ENCODE measurements at regions not wholly inside any gene's neighbourhood (a gene's known extent, or its start where the extent isn't known, plus 50 kb on each side); places are given as distances from the start of the nearest gene placed in this dataset.

DNA sequence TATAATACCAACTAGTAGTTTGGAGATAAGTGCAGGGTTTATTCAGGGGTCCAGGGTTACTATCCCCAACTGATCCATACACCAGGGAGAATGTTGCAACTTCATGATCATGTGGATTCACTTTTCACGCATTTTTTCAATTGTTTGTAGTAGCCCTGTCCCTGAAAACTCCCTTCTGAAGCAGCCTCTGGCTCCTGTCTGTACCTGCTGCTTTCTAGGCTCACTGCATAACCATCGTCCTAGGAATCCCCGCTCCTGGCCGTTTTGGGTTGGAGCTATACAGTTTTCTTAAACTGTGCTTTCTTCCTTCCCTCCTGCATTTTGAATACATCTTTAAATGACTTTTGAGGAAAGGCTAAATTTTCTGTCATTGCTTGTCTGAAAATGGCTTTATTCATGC, 154.1 kb downstream of the SDHAF3 start:
- Histone ChIP-seq H2AFZ (no peak overlapping the region), H3K4me1 (ENCODE audit: insufficient read depth) (no peaks in the 10 kb centered on the region), H3K27ac (no peak overlapping the region), H3K4me2 (no peak overlapping the region), H4K20me1 (ENCODE audit: insufficient read depth, poor library complexity, severe bottlenecking) (no peaks in the 10 kb centered on the region), H3K4me3 (no peak overlapping the region), H3K79me2 (no peaks in the 10 kb centered on the region), H3K27me3 (no peaks in the 10 kb centered on the region), H3K9me2 (replicated peaks; ENCODE audit: insufficient read depth) (no peaks in the 10 kb centered on the region), H3K9me3 (ENCODE audit: low read depth) (no peaks in the 10 kb centered on the region), H3K36me3 (replicated peaks; ENCODE audit: insufficient read depth, low read depth) (no peaks in the 10 kb centered on the region)
- WGBS (ENCODE audit: low lambda C conversion rate, missing lambda C conversion rate), result 82% methylated on average over 4 of the region's 4 CpGs
- no peak for DNase-seq (ENCODE audit: low spot score)
- TF ChIP-seq EZH2 (IDR thresholded peaks at IDR 0.05; ENCODE audit: borderline replicate concordance), result no peak
- TF ChIP-seq, protein P1, sequence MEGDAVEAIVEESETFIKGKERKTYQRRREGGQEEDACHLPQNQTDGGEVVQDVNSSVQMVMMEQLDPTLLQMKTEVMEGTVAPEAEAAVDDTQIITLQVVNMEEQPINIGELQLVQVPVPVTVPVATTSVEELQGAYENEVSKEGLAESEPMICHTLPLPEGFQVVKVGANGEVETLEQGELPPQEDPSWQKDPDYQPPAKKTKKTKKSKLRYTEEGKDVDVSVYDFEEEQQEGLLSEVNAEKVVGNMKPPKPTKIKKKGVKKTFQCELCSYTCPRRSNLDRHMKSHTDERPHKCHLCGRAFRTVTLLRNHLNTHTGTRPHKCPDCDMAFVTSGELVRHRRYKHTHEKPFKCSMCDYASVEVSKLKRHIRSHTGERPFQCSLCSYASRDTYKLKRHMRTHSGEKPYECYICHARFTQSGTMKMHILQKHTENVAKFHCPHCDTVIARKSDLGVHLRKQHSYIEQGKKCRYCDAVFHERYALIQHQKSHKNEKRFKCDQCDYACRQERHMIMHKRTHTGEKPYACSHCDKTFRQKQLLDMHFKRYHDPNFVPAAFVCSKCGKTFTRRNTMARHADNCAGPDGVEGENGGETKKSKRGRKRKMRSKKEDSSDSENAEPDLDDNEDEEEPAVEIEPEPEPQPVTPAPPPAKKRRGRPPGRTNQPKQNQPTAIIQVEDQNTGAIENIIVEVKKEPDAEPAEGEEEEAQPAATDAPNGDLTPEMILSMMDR (IDR thresholded peaks at IDR 0.05; ENCODE audit: poor library complexity), result no peak

DNA sequence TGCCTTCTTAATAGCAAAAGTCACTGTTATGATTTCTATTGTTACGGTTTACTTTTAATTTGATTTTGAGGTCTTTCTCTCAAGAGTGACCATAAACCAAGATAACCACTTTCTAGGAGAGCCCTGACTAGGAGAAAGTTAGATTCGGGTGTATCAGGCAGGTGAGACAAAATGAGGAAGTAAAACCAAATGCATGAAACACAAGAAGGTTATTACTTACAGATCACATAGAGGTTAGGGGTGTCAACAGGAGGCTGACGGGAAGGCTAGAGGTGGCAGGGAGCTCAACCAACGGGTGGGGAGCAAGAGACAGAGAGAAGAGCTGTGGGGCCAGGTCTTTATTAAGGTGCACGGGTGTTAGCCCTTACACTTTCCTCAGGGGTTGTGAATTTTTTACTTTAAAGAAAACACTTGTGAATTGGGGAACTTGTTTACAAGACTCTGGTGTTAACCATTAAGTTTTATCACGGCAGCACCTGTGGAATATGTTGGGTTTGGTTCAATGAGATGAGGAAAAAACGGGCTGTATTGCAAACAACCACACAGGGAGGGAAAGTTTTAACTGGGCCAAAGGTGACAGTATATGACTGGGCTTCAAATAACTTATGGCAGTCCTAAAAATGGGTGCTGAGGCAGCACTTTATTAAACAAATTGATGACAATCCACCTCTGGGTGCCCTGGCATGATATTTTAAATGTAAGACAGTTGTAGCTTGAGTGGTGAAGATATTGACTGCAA, 154.9 kb downstream of the SDHAF3 start:
- DNase-seq (ENCODE audit: low spot score), result no peak
- H3K27ac ChIP-seq, result no peak overlapping the region

GRCh38 chr7:97275475-97275874, 158.0 kb downstream of the SDHAF3 start:
- WGBS (ENCODE audit: low lambda C conversion rate, missing lambda C conversion rate), result 57% methylated on average over 2 of the region's 2 CpGs

More for the DNA sequence above, 154.9 kb downstream of the SDHAF3 start:
- Histone ChIP-seq H3K79me2 (no peaks in the 10 kb centered on the region), H3K9me3 (ENCODE audit: low read depth) (no peaks in the 10 kb centered on the region), H3K27me3 (no peaks in the 10 kb centered on the region), H3K4me3 (no peak overlapping the region), H3K4me2 (no peak overlapping the region), H3K36me3 (replicated peaks; ENCODE audit: insufficient read depth, low read depth) (no peaks in the 10 kb centered on the region), H4K20me1 (ENCODE audit: insufficient read depth, poor library complexity, severe bottlenecking) (no peaks in the 10 kb centered on the region), H3K4me1 (ENCODE audit: insufficient read depth) (no peaks in the 10 kb centered on the region), H2AFZ (no peak overlapping the region), H3K9me2 (replicated peaks; ENCODE audit: insufficient read depth) (no peaks in the 10 kb centered on the region)
- 80% methylated on average over 7 of the region's 7 CpGs for WGBS (ENCODE audit: low lambda C conversion rate, missing lambda C conversion rate)
- TF ChIP-seq EZH2 (IDR thresholded peaks at IDR 0.05; ENCODE audit: borderline replicate concordance) (no peak), EZH2phosphoT487 (IDR thresholded peaks at IDR 0.05; ENCODE audit: low read depth, severe bottlenecking, unreplicated experiment) (no peak)
- TF ChIP-seq, protein P1 (IDR thresholded peaks at IDR 0.05; ENCODE audit: poor library complexity), result no peak

More at GRCh38 chr7:97275475-97275874, 158.0 kb downstream of the SDHAF3 start:
- Histone ChIP-seq H3K27ac (no peak overlapping the region), H3K9me3 (ENCODE audit: low read depth) (no peaks in the 10 kb centered on the region), H3K4me1 (ENCODE audit: insufficient read depth) (no peaks in the 10 kb centered on the region), H3K9me2 (replicated peaks; ENCODE audit: insufficient read depth) (no peaks in the 10 kb centered on the region), H3K4me2 (no peak overlapping the region), H3K27me3 (no peaks in the 10 kb centered on the region), H3K79me2 (no peaks in the 10 kb centered on the region), H3K36me3 (replicated peaks; ENCODE audit: insufficient read depth, low read depth) (no peaks in the 10 kb centered on the region), H2AFZ (no peak overlapping the region), H3K4me3 (no peak overlapping the region), H4K20me1 (ENCODE audit: insufficient read depth, poor library complexity, severe bottlenecking) (no peaks in the 10 kb centered on the region)
- no peak for DNase-seq (ENCODE audit: low spot score)
- TF ChIP-seq, protein P1 (IDR thresholded peaks at IDR 0.05; ENCODE audit: poor library complexity), result no peak
- TF ChIP-seq EZH2phosphoT487 (IDR thresholded peaks at IDR 0.05; ENCODE audit: low read depth, severe bottlenecking, unreplicated experiment) (no peak), EZH2 (IDR thresholded peaks at IDR 0.05; ENCODE audit: borderline replicate concordance) (no peak)

Data from hepatocyte (in vitro differentiated cells).